HG03095 (cell line): ENCODE measurements at regions not wholly inside any gene's neighbourhood (a gene's known extent, or its start where the extent isn't known, plus 50 kb on each side); places are given as distances from the start of the nearest gene placed in this dataset.

Experiments
- ATAC-seq: cut with Tn5 transposase; IDR thresholded peaks from one replicate; pipeline ENCODE4 v1.9.1; 2021; ENCODE audit warnings: moderate library complexity; ENCODE audit not compliant: unreplicated experiment

DNA sequence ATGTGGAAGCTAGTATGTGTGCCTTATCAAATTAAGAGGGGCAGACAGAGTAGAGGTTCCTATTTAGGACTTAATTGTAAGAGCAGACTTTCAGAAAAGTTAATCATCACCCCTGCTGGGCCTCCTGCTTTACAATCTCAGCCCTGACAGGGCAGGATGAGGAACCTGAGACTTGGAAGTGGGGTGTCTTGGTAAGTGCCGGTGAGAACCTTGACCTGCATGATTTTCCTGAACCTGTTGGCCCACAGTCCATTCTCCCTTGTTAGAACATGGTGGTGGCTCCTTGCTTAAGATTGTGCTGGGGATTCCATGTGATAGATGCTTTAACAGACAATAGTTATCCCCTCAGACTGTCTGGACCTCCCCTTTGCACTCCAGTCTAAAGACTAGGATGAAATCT, 141.7 kb upstream of the TMEM72 start:
- ATAC-seq, result no peak

DNA sequence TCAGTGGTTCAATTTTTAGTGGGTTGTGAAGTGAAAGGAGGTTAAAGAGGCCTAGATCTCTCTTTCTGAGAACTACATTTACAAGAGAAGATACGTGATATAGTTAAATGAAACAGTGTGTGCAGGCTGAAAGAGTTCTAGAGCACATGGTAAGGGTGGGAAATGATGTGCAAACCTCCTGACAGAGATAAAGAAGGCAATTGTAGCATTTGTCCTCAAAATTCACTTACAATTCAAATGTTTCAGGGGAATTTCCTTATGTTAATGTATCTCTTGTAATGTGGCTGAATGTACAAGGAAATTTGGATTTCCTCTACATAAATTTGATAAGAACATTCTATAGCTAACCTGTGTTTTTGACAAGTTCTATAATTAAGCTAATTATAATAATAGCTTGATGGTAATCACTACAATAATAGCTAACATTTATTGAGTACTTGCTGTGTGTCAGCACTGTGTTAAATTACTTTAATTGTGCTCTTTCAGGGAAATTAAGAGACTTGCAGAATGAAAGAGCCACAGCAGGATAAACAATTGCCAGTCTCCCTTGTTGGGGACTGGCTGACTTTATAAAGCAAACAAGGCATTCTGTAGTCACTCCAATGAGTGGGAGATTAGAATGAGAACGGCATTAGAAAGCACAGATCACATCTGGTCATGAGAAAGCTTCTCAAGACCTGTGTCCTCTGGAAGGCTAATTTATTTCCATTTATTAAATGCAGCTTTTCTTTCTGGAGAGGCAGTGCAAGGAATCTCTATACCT, 139.7 kb upstream of the TMEM72 start:
- no peak for ATAC-seq

DNA sequence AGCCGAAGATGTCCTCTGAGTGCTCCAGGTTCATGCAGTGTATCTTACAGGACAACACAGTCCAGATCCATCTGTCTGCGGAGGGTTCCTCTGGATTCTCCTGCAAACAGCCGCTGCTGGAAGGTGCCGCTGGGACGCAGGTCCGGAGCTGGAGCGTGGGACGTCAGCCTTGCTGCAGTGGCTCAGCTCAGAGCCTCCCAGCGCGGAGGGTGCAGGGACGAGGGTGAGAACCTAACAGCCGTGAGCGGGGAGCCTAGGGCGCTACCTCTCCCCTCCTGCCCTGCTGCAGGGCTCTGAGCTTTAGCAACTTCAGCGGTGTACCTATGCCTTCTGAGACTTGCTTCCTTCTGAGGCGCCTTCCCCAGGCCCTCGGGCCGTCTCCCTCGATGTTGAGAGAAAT, 137.6 kb upstream of the TMEM72 start:
- ATAC-seq, result no peak

DNA sequence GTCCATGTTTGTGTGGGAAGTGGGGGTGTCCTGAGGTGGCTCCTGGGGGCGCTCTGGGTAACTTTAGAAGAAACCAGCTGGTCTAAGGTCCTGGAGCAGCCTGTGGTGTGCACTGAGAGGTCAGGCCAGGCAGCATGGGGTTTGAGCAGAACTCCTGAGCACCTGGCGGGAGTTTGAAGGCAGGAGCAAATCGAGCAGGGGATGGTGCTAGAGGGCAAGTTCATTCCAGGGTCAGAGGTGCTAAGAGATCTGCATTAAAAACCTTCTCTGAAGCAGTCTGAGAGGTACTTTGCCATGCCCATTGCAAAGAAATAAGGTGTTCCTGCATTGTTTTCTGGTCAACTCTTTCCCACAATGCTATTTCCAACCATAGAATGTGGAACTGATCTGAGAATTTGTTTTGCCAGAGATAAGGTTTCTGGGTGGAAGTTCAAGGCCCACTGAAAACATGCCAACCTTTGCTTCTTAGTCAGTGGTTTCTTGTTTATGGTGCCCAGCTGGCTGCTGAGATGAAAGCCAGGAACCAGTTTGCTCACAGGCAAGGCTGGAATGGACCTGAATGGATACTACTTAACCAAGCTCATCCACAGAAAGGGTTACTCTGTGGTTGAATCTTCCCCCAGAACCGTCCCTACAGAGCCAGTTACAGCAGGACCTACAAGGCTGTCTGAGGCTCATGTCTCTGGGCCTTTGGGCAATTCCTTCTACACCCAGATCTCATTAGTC, 136.3 kb upstream of the TMEM72 start:
- no peak for ATAC-seq

DNA sequence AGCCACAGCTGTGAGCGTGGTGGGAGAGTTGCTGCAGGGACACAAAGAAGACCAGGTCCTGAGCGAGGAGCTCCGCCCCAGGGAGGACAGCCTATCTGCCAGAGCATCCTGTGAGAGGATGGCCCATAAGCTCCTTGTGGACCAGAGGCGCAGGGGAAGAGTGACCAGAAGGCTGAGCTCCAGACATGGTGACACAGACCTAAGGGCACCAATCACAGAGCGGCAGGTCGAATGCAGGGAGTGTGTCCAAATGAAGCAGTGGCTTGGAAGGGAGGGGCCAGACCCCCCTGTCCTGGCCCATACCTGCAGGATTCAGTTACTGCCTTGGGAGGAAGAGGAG, 135.8 kb upstream of the TMEM72 start:
- no peak for ATAC-seq

DNA sequence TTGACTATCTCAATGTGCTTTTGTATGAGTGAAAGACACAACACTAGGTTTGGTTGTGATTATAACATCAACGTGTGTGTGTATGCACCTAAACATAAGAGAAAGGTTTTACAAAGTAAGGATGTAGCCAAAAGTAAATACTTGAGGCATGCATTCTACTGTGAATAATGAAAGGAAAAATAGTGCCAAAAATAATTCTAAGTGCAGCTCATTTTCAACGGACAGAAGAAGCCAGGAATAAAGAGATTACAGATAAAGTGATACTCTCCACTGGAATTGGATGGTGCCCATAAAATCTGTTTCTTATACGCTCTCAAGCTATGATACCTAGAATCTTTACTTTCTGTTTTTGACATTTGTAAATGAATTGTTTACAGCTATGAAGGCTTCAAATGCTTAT, 135.0 kb upstream of the TMEM72 start:
- ATAC-seq, result no peak

DNA sequence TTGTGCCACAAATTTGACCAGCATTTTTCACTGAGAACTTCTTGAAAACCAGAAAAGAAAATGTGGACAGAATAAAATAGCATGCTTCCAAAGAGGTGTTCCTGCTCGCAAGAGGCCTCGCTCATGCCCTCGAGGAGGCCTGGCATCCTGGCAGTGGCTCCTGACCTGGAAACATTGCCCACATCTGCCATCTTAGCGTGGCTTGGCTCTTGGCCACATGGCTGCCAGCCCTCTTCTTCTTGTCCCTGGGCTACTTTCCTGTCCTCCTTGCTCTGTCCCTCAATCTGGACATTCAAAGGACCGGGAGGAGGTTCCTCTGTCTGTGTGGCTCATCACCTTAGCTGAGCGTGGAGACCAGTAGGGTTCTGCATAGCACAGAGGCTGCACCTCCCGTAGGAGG, 131.6 kb upstream of the TMEM72 start:
- no peak for ATAC-seq

DNA sequence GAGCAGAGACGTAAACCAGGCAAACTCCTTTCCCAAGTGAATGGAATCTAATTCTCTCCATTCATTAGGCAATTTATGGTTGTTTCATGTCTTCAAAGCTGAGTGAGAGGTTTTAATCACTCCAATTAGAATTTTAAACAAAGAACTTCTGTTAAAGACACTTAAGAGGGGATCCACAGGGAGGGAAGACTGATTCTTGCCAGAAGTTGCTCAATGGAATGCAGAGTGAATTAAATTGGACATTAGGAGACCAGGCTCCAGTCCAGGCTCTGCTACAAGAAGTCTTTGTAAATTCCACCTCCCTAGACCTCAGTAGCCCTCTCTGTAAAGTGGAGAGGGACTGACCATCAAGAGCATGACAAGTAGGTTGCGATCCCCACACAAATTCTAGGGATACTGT, 130.7 kb upstream of the TMEM72 start:
- ATAC-seq, result no peak

DNA sequence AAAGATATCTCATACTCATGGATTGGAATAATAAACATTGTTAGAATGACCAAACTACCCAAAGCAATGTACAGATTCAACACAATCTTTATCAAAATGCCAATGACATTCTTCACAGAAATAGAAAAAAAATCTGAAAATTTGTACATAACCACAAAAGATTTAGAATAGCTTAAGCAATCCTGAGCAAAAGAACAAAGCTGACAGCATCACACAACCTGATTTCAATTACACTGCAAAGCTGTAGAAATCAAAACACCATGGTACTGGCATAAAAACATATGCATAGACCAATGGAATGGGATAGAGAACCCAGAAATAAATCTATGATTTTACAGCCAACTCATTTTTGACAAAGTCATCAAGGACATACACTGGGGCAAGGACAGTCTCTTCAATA, 130.0 kb upstream of the TMEM72 start:
- ATAC-seq, result no peak

DNA sequence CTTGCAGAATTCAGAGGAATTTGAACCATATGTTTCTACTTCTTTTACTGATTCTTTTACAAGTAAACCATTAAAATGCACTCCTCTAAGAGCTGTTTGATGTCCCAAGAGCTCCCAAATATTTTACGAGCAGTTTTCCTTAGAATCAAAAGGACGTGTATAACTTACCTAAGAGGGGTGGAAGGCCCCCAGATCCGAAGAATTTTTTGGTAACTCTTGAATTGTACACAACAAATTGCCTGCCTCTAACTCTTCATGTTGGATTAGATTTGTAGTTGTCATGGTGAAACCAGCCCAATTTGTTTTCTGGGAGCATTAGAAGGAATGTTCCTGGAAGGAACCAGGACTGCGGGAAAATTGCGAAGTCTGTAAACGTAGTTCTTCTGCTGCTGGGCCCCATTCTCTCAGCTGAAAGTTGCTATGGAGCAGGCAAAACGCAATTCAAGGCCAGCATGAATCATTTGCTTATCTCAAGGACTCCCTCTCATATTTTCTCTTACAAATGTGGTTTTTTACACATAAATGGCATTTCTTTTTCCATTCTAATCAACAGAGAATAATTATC, 124.8 kb upstream of the TMEM72 start:
- ATAC-seq, result no peak

DNA sequence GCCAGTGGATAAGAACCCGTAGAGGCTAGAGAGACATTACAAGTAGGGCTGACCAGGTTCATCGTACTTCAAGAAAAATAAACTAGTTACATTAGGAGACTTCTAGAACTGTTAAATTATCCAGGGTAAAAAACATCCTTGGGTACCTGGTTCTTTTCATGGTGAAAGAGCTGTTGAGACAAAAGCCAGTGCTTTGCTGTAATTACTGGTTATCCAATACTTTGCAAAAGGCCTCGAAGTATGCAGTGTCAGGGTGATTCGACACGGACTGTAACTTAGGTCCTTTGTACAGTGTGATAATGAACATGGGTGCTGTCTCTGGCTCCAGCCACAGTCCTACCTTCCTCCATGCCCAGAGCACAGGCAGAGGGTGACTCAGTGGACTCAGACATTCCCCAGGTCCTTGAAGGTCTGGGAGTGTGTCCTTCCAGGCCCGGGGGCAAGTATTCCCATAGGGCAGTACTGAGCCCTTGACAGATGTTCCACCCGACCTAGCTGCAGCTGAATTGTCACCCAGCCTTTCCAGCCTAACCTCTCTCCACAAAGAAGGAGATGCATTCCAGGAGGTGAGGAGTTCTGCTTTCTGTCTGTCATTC, 123.6 kb upstream of the TMEM72 start:
- no peak for ATAC-seq

DNA sequence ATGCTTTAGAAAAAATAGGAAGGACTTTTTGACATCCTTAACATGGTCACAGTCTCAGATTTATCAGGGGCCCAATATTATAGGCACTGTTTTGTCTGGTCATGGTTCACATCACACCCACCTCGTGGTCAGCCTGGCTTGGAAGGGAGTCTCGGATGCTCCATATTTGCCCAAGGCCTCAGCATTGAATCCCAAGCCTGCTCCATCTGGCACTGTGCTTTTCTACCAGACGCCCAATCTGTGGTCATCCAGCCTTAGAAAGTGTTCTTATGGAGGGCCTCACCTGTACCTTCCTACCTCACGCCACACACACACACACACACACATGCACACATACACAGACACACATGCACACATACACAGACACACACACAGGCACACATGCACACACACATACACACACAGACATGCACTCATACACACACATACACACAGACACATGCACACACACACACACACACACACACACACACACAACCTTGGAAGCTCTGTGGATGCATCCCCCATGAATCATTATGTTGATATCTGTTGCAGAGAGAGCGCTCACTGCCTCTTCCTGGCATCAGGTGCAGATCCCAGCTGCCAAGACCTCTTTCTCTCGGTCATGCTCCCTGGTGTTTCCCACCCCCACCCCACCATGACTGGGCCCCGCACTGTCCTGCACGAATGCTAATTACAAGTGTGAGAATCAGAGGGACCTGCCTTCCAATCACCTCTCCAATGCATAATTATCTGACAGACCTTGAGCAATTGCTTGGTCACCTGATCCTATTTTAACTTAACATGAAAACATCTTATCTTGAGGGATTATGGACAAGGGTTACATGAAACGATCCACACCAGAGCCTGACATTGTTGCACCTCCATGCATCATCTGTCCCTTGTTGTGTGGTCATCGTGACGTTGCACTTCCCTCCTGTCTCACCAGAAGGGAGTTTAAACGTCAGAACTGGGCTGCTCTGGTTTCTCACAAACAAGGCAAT, 122.7 kb upstream of the TMEM72 start:
- ATAC-seq, result no peak

DNA sequence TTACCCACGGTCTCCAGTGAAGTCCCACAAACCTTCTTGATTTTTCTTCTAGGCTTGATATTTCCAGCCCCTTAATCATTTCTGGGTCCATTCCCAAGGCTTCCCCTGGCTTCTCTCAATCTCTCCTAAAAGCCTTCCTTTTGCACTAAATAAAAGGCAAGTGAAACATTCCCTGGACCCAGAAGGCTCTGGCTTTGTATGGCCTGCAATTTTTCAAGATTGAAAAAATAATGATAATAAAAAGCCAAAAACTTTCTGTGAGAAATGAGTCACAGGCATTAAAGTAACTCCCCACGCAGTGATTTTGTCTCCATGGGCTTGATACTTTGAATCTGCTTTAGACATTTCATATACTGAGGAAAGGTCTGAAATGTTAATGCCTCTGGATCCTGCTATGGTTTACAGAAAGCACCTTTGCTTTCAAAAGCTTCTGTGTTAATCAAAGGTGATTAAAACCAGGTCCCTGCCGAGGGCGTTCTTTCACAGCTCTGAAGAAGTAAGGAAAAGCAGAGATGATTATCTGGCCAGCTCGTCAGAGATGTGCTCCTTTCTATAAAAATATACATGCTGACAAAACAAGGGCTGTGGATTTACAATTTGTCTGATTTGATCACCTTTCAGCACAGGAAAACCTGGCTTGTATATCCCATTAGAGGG, 118.9 kb upstream of the TMEM72 start:
- ATAC-seq, result no peak

DNA sequence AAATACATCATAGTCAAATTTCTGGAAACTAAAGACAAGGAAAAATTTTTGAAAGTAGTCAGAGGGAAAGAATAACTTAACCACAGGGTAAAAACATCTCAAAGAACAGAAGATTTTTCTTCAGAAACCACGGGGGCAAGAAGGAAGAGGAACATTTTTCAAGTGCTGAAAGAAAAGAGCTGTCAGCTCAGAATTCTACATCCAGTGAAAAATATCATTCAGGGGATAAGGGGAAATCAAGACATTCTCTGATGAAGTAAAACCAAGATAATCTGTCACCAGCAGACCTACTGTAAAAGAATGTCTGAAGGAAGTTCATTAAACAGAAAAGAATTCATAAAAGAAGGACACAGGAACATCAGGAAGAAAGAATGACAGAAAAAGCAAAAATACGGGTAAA, 111.2 kb upstream of the TMEM72 start:
- ATAC-seq, result no peak

DNA sequence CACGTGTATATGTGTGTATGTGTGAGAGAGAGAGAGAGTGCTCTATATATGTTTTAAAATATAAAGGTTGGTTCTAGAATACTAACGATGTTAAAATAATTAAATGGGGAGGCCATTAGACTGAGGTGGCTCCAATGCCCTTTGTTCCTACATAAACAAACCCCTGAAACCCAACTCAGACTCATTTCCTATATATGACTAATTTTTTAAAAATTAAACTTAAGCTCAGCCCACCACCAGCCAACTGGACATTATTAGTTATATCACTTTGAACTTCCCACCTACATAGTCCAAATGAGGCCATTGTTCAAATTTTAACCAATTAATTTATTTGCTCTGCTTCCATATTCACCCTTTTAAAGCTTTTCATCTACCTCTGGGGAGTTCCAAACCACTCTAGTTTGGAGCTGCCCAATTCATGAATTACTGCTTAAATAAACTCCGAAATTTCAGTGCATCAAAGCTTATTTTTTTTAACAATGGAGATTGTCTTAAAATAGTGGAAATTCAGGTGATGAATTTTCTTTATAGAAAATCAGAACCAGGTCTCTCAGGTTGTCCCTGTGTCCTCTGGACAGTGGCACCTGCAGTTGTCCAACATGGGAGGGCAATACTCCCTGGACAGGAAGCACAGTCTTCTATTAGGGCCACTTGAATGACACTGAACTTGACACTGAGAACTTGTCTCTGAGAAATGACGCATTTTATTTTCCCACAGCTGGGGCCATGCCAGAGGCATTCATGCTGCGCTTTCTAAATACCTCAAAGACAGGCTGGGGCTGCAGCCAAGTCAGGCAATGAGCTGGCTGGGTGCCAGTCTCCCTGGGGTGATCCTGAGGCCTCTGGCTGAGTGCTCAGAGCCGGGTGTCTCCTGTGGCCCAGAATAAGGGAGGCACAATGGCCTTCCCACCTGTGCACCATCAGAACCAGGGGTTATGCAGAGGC, 109.5 kb upstream of the TMEM72 start:
- no peak for ATAC-seq

DNA sequence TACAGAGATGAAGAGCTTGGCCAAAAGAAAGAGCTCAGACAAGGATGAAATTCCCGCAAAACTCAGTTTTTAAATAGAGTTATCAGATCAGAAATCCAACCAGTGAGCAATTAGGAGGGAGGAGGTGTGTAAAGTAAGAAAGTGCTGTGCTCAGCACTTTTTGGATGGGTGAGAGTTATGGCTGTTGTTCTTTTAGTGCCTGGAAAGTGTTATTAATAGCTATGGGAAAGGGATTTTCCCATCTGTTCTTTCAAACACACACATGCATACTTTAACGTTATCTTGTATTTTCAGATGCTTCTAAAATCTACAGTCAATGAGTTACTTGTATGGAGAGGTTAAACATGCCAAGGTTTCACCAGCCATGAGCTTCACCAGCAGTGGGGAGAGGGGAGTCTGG, 107.3 kb upstream of the TMEM72 start:
- ATAC-seq, result no peak

DNA sequence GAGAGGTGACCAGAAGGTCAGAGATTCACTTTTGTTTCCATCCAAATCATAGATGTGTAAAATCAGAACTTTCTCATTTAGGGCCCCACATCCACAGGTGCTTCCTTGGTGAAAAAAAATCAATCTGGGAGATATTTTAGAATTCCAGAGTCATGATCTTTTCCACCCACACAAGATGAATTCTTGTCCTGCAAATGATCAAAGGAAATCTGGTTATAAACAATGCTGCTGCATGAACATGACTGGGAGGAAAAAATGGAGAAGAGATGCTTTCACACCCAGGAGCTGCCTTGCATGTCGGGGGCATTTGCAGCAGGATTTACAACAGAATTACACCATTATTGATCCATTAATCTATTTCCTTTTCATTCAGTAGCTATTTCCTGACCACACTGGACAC, 106.5 kb upstream of the TMEM72 start:
- no peak for ATAC-seq

DNA sequence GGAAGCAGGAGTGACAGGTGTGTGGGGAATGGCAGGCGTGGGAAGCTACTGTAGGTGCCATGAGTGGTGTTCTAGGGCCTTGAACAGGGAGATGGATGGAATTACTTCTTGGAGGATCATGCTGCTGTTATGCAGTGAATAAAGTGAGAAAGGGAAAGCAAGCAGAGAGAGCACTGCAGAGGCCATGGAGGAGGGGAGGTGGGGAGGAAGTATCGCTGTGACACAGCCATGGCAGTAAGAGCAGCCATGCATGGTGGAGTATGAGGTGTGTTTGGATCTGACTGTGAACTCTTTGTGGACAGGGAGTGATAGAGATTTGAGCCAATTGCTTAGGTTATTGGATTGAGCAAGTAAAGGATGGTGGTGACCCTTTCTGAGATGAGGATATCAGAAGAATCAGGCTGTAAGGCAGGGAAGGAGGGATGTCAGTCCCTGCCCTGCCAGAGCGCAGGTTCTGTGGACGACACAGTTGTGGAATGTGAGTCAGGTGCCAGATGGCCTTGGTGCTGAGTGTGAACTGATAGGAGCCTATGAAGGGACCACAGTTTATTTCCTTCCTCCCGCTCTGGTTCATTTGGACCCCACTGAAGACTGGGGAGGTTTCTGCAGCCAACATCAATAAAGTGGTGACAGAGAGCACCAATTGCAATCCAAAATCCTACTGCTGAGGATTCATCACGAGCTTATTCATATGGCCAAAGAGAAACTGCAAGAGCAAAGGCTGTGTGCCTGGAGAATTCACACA, 105.5 kb upstream of the TMEM72 start:
- ATAC-seq, result no peak

DNA sequence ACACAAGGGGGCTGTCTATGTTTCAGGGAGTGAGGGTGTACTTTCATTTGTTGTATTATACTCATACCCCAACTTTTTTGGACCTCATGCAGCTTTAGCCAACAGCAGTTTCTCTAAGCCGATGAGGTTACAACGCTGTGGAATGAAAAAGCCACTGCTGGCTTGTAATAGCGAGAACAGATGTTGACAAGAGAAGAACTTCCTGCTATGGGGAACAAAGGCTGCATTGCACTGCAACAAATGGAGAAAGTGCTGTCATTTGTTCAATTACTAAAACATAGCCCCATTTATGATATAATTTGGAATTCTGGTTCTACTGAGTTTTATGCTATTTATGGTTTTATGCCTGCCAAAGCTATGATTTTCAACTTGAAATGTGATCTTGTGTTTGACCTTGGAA, 104.2 kb upstream of the TMEM72 start:
- no peak for ATAC-seq
